Right atrium auricular region (tissue), 2 donors: ENCODE measurements at regions not wholly inside any gene's neighbourhood (a gene's known extent, or its start where the extent isn't known, plus 50 kb on each side); places are given as distances from the start of the nearest gene placed in this dataset.

Source experiments
- DNase-seq: peaks from one replicate; pipeline ENCODE4 v3.0.0-alpha.2; 2019; ENCODE audit warnings: low spot score
- H3K27ac ChIP-seq, 2 donors: fragments of 200-600 bp; sonication (generic); 1 replicate in 1 of 2; 2 replicates in 1 of 2; pipeline ENCODE4 v1.5.1; 2016 to 2019
- H3K27me3 ChIP-seq, 2 donors: fragments of 200-600 bp; sonication (generic); one replicate each; pipeline versions ENCODE4 v1.5.1 to v1.6.0; 2017 to 2019
- H3K36me3 ChIP-seq: fragments of 200-600 bp; sonication (generic); one replicate; pipeline ENCODE4 v1.5.1; 2016
- H3K4me1 ChIP-seq, 2 donors: fragments of 200-600 bp; sonication (generic); one replicate each; pipeline versions ENCODE4 v1.5.1 to v1.6.0; 2017 to 2019
- H3K4me3 ChIP-seq, 2 donors: fragments of 200-600 bp; sonication (generic); 1 replicate in 1 of 2; 2 replicates in 1 of 2; pipeline ENCODE4 v1.5.1; 2017 to 2019; ENCODE audit warnings: mild to moderate bottlenecking in 1 of 2, moderate library complexity in 1 of 2
- H3K9me3 ChIP-seq, 2 donors: fragments of 200-600 bp; sonication (generic); one replicate each; pipeline ENCODE4 v1.5.1; 2019
- TF ChIP-seq, protein P1 (sequence below), 2 donors: fragments of 200-600 bp; sonication (generic); IDR thresholded peaks; one replicate each; pipeline ENCODE4 v1.5.1; 2019; ENCODE audit warnings: antibody characterized with exemption in 2 of 2

DNA sequence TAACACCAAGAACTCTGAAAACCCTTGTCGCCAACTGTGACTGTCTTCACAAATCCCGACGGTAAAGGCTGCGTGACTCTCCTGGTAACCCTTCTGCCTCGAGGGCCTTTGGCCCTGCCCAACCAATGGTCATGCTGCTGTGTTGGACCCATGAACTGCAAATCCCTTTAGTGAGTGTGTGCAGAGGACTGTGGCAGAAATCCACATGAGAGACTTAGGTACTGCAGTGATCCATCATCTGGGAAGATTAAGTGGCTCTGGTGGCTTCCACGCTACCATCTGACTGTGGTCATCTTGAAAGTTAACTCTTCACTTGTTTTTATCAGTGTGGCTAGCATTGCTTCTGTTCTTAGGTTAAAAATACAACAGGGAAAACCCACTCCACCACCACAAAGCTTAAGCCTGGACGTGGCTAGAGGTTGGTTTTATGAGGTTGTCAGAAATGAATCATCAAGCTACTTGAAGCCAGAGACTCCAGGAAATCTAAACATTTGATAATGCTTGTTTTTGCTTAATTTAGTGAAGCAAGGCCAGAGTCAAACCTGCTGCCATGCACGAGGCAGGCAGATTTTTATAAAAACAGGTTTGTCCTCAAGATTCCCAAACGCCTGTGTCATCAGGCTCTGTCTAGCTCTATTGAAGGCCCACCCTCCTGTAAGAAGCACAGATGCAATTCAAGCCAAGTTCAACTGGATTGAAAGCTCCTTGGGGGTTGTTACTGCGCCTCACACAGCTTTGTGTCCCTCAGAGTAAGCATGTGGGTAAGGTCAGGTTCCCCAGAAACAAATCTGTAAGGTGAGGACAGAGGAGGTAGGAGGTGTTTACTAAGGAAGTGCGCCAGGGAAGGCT is 52.7 kb upstream of the ERCC6L2 start:
- Histone ChIP-seq H3K4me3 (no peak overlapping the region), H3K4me1 (no peaks in the 10 kb centered on the region), H3K27ac (no peak overlapping the region), H3K9me3 (no peaks in the 10 kb centered on the region), H3K36me3 (no peaks in the 10 kb centered on the region), H3K27me3 (no peaks in the 10 kb centered on the region)
- TF ChIP-seq, protein P1, sequence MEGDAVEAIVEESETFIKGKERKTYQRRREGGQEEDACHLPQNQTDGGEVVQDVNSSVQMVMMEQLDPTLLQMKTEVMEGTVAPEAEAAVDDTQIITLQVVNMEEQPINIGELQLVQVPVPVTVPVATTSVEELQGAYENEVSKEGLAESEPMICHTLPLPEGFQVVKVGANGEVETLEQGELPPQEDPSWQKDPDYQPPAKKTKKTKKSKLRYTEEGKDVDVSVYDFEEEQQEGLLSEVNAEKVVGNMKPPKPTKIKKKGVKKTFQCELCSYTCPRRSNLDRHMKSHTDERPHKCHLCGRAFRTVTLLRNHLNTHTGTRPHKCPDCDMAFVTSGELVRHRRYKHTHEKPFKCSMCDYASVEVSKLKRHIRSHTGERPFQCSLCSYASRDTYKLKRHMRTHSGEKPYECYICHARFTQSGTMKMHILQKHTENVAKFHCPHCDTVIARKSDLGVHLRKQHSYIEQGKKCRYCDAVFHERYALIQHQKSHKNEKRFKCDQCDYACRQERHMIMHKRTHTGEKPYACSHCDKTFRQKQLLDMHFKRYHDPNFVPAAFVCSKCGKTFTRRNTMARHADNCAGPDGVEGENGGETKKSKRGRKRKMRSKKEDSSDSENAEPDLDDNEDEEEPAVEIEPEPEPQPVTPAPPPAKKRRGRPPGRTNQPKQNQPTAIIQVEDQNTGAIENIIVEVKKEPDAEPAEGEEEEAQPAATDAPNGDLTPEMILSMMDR (IDR thresholded peaks at IDR 0.05), result no peak
- DNase-seq, result no peak

DNA sequence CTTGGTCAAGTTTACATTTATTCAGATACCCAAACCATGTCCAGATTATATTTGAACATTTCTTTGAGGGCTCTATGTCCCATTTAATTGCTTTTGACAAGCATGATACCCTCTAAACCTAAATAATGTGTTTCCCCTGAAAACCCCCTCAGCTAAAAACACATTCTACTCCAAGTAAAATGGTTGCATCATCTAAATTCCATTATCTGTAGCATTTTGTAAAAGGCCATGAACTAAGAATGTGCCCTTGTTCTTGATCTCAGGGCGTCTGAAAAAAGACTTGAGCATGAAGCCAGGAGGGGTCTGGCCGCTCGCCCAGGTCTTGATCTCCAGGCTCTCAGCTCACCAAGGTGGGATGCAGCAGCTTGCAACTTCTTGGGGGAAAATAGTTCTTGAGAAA is 53.5 kb upstream of the ERCC6L2 start:
- Histone ChIP-seq H3K27ac (no peak overlapping the region), H3K4me3 (no peak overlapping the region), H3K9me3 (no peaks in the 10 kb centered on the region), H3K4me1 (no peaks in the 10 kb centered on the region), H3K27me3 (no peaks in the 10 kb centered on the region), H3K36me3 (no peaks in the 10 kb centered on the region)
- TF ChIP-seq, protein P1 (IDR thresholded peaks at IDR 0.05), result no peak
- DNase-seq, result no peak

DNA sequence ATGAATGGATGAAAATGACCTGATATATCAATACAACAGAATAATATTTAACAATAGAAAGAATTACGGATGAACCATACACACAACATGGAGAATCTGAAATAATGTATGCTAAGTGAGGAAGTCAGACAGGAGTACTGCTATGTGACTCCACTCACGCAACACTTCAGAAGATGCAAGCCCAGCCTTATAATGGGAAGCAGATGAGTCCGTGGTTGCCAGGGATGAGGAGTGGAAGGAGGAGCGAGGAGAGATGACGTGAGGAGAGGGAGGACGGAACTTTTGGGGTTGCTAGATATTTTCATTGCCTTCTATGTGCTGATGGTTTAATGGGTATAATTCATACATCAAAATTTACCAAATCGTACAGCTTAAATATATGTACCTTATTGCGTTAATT is 55.4 kb upstream of the ERCC6L2 start:
- H3K9me3 ChIP-seq, result no peaks in the 10 kb centered on the region
- no peak overlapping the region for H3K27ac ChIP-seq
- no peaks in the 10 kb centered on the region for H3K4me1 ChIP-seq
- DNase-seq, result no peak
- TF ChIP-seq, protein P1 (IDR thresholded peaks at IDR 0.05), result no peak
- H3K36me3 ChIP-seq, result no peaks in the 10 kb centered on the region
- no peak overlapping the region for H3K4me3 ChIP-seq
- no peaks in the 10 kb centered on the region for H3K27me3 ChIP-seq

DNA sequence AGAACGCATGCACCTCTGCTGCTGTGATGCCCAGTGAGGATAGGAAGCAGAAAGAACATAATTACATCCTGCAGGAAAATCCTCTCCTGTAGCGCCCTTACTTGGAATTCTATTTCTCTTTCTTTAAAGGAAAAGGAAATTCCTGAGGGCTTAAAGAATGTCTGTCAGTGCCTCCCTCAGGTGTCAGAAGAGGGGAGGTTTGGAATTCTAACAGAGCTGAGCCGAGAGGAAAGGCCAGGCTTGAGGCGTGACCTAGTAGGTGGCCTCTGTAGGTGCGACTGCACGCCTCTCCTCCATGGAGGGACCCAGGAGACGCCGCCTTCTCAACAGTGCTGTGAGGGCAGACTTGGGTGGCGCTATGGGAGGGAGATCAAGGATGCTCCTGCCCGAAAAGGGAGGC is 55.9 kb upstream of the ERCC6L2 start:
- Histone ChIP-seq H3K4me1 (no peaks in the 10 kb centered on the region), H3K27ac (no peak overlapping the region), H3K9me3 (no peaks in the 10 kb centered on the region), H3K4me3 (no peak overlapping the region), H3K36me3 (no peaks in the 10 kb centered on the region), H3K27me3 (no peaks in the 10 kb centered on the region)
- TF ChIP-seq, protein P1 (IDR thresholded peaks at IDR 0.05), result no peak
- no peak for DNase-seq

DNA sequence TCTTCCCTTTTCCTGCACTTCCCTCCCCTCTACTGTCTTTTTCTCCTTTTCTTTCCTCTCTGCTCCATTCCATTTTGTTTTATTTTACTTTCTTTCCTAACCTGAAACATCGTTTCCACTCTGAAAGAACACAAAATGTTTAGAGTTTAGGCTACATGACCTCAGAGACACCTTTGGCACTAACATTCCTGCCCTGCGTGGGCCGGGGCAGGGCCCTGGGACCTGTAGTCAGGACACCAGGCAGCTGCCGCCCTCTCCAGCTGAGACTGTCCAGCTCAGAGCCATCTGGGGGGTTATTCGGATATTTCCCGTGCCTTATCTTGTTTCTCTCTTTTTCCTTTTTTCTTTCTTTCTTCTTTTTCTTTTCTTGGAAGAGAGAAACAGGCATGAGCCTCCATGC is 58.3 kb upstream of the ERCC6L2 start:
- Histone ChIP-seq H3K4me1 (no peaks in the 10 kb centered on the region), H3K27ac (no peak overlapping the region), H3K27me3 (no peaks in the 10 kb centered on the region), H3K4me3 (no peak overlapping the region), H3K9me3 (no peaks in the 10 kb centered on the region), H3K36me3 (no peaks in the 10 kb centered on the region)
- no peak for DNase-seq
- TF ChIP-seq, protein P1 (IDR thresholded peaks at IDR 0.05), result no peak

DNA sequence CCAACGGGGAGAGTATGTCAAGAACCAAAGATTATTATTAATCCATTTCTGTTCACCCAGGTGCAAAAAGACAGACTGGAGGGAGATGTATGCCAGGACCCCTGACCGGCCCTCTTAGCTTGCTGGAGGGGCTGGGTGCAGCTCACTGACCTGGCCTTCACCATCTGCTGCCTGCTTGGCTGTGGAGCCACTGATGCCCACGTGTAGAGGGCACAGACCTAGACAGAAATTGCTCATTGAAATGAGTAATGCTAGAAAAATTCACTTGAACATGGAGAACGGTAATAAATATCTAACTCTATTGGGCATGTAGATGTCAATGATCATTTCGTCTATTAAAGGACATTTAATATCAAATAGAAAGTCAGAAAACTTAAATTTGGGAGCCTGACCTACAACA is 58.8 kb upstream of the ERCC6L2 start:
- Histone ChIP-seq H3K27ac (no peak overlapping the region), H3K27me3 (no peaks in the 10 kb centered on the region), H3K4me3 (no peak overlapping the region), H3K4me1 (no peaks in the 10 kb centered on the region), H3K9me3 (no peaks in the 10 kb centered on the region), H3K36me3 (no peaks in the 10 kb centered on the region)
- TF ChIP-seq, protein P1 (IDR thresholded peaks at IDR 0.05), result no peak
- no peak for DNase-seq
